GM23338 (cell line): ENCODE measurements at regions not wholly inside any gene's neighbourhood (a gene's known extent, or its start where the extent isn't known, plus 50 kb on each side); places are given as distances from the start of the nearest gene placed in this dataset.

Experiments
- ATAC-seq: fragments of 200-7000 bp; cut with Tn5 transposase; 3 replicates; pipeline ENCODE4 v1.9.1; 2020
- DNase-seq: peaks from one replicate; pipeline ENCODE4 v3.0.0-alpha.2; 2015; ENCODE audit warnings: low spot score
- H2AFZ ChIP-seq: fragments of 200-600 bp; sonication (generic); 2 replicates; pipeline ENCODE4 v1.8.0; 2016; ENCODE audit warnings: antibody characterized with exemption, mild to moderate bottlenecking, moderate library complexity
- H3F3A ChIP-seq: fragments of 200-600 bp; sonication (generic); replicated peaks from 2 replicates; pipeline ENCODE4 v1.8.0; 2017; ENCODE audit warnings: antibody characterized with exemption, mixed run types, low read depth
- H3K27ac ChIP-seq: fragments of 200-600 bp; sonication (generic); 2 replicates; pipeline ENCODE4 v1.6.1; 2016; ENCODE audit warnings: low read depth
- H3K27me3 ChIP-seq: fragments of 200-600 bp; sonication (generic); 2 replicates; pipeline ENCODE4 v1.8.0; 2016; ENCODE audit warnings: mild to moderate bottlenecking, mixed run types, moderate library complexity; ENCODE audit not compliant: insufficient read depth
- H3K36me3 ChIP-seq: fragments of 200-600 bp; sonication (generic); 2 replicates; pipeline ENCODE4 v1.8.0; 2016; ENCODE audit warnings: mild to moderate bottlenecking; ENCODE audit not compliant: insufficient read depth
- H3K4me1 ChIP-seq: fragments of 200-600 bp; sonication (generic); 2 replicates; pipeline ENCODE4 v1.8.0; 2016; ENCODE audit warnings: mild to moderate bottlenecking, moderate library complexity; ENCODE audit not compliant: insufficient read depth
- H3K4me2 ChIP-seq: fragments of 200-600 bp; sonication (generic); 2 replicates; pipeline ENCODE4 v1.7.1; 2017; ENCODE audit warnings: mixed run types
- H3K4me3 ChIP-seq: fragments of 200-600 bp; sonication (generic); 2 replicates; pipeline ENCODE4 v1.6.1; 2016; ENCODE audit warnings: mixed run types
- H3K79me2 ChIP-seq: fragments of 200-600 bp; sonication (generic); replicated peaks from 2 replicates; pipeline ENCODE4 v1.8.0; 2017; ENCODE audit warnings: mild to moderate bottlenecking; ENCODE audit not compliant: insufficient read depth
- H3K9me2 ChIP-seq: fragments of 200-600 bp; sonication (generic); 2 replicates; pipeline ENCODE4 v1.8.0; 2017; ENCODE audit not compliant: insufficient read depth
- H4K20me1 ChIP-seq: fragments of 200-600 bp; sonication (generic); replicated peaks from 2 replicates; pipeline ENCODE4 v1.8.0; 2017; ENCODE audit warnings: mild to moderate bottlenecking; ENCODE audit not compliant: insufficient read depth
- H3K27ac Mint-ChIP-seq: 2 replicates; pipeline ENCODE4 v1.8.0; 2020; ENCODE audit warnings: inconsistent platforms, mild to moderate bottlenecking, moderate library complexity, mixed read lengths
- H3K27me3 Mint-ChIP-seq: 3 replicates; pipeline ENCODE4 v1.8.0; 2022; ENCODE audit warnings: low read depth, mild to moderate bottlenecking, moderate library complexity, mixed read lengths, inconsistent platforms; ENCODE audit not compliant: insufficient read depth, poor library complexity
- H3K36me3 Mint-ChIP-seq: 3 replicates; pipeline ENCODE4 v1.8.0; 2021; ENCODE audit warnings: low read depth, mild to moderate bottlenecking, inconsistent platforms, moderate library complexity, mixed read lengths
- H3K4me1 Mint-ChIP-seq: 3 replicates; pipeline ENCODE4 v1.8.0; 2020; ENCODE audit warnings: mild to moderate bottlenecking, inconsistent platforms, mixed read lengths
- H3K4me3 Mint-ChIP-seq: 3 replicates; pipeline ENCODE4 v1.8.0; 2021; ENCODE audit warnings: moderate library complexity, mild to moderate bottlenecking, inconsistent platforms, mixed read lengths
- H3K9me3 Mint-ChIP-seq: 3 replicates; pipeline ENCODE4 v1.8.0; 2020; ENCODE audit warnings: moderate library complexity, mild to moderate bottlenecking, inconsistent platforms, mixed read lengths
- CREB1 ChIP-seq: fragments of 250-450 bp; sonication (Bioruptor Pico); IDR thresholded peaks from 2 replicates; pipeline ENCODE4 v1.5.0; 2020; ENCODE audit warnings: low read depth, mild to moderate bottlenecking, moderate library complexity
- JUNB ChIP-seq: IDR thresholded peaks from one replicate; pipeline ENCODE4 v1.6.1; 2016; ENCODE audit warnings: antibody characterized with exemption; ENCODE audit not compliant: unreplicated experiment
- STAT1 ChIP-seq: IDR thresholded peaks from one replicate; pipeline ENCODE4 v1.6.1; 2016; ENCODE audit warnings: antibody characterized with exemption; ENCODE audit not compliant: unreplicated experiment
- ZNF114 ChIP-seq: fragments of 250-450 bp; sonication (Bioruptor Pico); IDR thresholded peaks from 2 replicates; pipeline ENCODE4 v1.5.0; 2020; ENCODE audit warnings: mild to moderate bottlenecking, moderate library complexity
- ZNF331 ChIP-seq: fragments of 250-450 bp; sonication (Bioruptor Pico); IDR thresholded peaks from 2 replicates; pipeline ENCODE4 v1.5.0; 2020; ENCODE audit warnings: low read depth, mild to moderate bottlenecking, moderate library complexity
- TF ChIP-seq, protein P1 (sequence below): fragments of 250-450 bp; sonication (Bioruptor Pico); IDR thresholded peaks from 2 replicates; pipeline ENCODE4 v1.5.0; 2020; ENCODE audit warnings: mild to moderate bottlenecking, moderate library complexity
- TF ChIP-seq, protein P2 (sequence below): IDR thresholded peaks from 2 replicates; pipeline ENCODE4 v1.6.1; 2016; ENCODE audit warnings: antibody characterized with exemption

DNA sequence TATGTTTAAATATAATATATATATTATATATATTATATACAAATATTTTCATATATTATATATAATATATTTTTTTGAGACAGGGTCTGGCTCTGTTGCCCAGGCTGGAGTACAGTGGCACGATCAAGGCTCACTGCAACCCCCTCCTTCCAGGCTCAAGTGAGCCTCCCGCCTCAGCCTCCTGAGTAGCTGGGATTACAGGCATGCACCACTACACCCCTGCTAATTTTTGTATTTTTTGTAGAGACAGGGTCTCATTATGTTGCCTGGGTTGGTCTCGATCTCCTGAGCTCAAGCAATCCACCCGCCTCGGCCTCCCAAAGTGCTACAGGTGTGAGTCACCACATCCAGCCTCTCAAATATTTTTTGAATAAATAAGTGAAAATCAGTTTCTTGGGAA, 215.5 kb downstream of the GATA3 start:
- Histone ChIP-seq H3K27me3 (no peaks in the 10 kb centered on the region), H4K20me1 (no peaks in the 10 kb centered on the region; the same call in 1 of the 2 replicates), H3K9me2 (0 out of 2 replicates have a peak, but pooled peaks cover 2% of the 10 kb centered on the region), H3F3A (no peaks in the 10 kb centered on the region; the same call in 1 of the 2 replicates), H3K4me1 (no peaks in the 10 kb centered on the region), H3K27ac (no peak overlapping the region), H3K4me3 (no peak overlapping the region), H3K79me2 (no peaks in the 10 kb centered on the region), H3K36me3 (no peaks in the 10 kb centered on the region), H2AFZ (no peak overlapping the region), H3K4me2 (no peak overlapping the region)
- H3K27me3 Mint-ChIP-seq = peaks cover 7% of the 10 kb centered on the region
- ATAC-seq (no peak), DNase-seq (no peak)
- H3K4me3 Mint-ChIP-seq = no peak overlapping the region
- H3K4me1 Mint-ChIP-seq = peaks cover 2% of the 10 kb centered on the region; the same call in 1 of the 3 replicates
- no peaks in the 10 kb centered on the region for H3K9me3 Mint-ChIP-seq
- H3K36me3 Mint-ChIP-seq = no peaks in the 10 kb centered on the region
- no peak overlapping the region for H3K27ac Mint-ChIP-seq
- TF ChIP-seq, protein P1, sequence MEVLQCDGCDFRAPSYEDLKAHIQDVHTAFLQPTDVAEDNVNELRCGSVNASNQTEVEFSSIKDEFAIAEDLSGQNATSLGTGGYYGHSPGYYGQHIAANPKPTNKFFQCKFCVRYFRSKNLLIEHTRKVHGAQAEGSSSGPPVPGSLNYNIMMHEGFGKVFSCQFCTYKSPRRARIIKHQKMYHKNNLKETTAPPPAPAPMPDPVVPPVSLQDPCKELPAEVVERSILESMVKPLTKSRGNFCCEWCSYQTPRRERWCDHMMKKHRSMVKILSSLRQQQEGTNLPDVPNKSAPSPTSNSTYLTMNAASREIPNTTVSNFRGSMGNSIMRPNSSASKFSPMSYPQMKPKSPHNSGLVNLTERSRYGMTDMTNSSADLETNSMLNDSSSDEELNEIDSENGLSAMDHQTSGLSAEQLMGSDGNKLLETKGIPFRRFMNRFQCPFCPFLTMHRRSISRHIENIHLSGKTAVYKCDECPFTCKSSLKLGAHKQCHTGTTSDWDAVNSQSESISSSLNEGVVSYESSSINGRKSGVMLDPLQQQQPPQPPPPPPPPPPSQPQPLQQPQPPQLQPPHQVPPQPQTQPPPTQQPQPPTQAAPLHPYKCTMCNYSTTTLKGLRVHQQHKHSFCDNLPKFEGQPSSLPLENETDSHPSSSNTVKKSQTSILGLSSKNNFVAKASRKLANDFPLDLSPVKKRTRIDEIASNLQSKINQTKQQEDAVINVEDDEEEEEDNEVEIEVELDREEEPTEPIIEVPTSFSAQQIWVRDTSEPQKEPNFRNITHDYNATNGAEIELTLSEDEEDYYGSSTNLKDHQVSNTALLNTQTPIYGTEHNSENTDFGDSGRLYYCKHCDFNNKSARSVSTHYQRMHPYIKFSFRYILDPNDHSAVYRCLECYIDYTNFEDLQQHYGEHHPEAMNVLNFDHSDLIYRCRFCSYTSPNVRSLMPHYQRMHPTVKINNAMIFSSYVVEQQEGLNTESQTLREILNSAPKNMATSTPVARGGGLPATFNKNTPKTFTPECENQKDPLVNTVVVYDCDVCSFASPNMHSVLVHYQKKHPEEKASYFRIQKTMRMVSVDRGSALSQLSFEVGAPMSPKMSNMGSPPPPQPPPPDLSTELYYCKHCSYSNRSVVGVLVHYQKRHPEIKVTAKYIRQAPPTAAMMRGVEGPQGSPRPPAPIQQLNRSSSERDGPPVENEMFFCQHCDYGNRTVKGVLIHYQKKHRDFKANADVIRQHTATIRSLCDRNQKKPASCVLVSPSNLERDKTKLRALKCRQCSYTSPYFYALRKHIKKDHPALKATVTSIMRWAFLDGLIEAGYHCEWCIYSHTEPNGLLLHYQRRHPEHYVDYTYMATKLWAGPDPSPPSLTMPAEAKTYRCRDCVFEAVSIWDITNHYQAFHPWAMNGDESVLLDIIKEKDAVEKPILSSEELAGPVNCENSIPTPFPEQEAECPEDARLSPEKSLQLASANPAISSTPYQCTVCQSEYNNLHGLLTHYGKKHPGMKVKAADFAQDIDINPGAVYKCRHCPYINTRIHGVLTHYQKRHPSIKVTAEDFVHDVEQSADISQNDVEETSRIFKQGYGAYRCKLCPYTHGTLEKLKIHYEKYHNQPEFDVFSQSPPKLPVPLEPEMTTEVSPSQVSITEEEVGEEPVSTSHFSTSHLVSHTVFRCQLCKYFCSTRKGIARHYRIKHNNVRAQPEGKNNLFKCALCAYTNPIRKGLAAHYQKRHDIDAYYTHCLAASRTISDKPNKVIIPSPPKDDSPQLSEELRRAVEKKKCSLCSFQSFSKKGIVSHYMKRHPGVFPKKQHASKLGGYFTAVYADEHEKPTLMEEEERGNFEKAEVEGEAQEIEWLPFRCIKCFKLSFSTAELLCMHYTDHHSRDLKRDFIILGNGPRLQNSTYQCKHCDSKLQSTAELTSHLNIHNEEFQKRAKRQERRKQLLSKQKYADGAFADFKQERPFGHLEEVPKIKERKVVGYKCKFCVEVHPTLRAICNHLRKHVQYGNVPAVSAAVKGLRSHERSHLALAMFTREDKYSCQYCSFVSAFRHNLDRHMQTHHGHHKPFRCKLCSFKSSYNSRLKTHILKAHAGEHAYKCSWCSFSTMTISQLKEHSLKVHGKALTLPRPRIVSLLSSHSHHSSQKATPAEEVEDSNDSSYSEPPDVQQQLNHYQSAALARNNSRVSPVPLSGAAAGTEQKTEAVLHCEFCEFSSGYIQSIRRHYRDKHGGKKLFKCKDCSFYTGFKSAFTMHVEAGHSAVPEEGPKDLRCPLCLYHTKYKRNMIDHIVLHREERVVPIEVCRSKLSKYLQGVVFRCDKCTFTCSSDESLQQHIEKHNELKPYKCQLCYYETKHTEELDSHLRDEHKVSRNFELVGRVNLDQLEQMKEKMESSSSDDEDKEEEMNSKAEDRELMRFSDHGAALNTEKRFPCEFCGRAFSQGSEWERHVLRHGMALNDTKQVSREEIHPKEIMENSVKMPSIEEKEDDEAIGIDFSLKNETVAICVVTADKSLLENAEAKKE (CRISPR knock-in tag) = no peak
- TF ChIP-seq ZNF114 (CRISPR knock-in tag) (no peak), STAT1 (no peak), JUNB (no peak), ZNF331 (CRISPR knock-in tag) (no peak), CREB1 (CRISPR knock-in tag) (no peak)
- TF ChIP-seq, protein P2, sequence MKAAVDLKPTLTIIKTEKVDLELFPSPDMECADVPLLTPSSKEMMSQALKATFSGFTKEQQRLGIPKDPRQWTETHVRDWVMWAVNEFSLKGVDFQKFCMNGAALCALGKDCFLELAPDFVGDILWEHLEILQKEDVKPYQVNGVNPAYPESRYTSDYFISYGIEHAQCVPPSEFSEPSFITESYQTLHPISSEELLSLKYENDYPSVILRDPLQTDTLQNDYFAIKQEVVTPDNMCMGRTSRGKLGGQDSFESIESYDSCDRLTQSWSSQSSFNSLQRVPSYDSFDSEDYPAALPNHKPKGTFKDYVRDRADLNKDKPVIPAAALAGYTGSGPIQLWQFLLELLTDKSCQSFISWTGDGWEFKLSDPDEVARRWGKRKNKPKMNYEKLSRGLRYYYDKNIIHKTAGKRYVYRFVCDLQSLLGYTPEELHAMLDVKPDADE = no peak
